Aorta (tissue), 5 donors: ENCODE measurements at regions not wholly inside any gene's neighbourhood (a gene's known extent, or its start where the extent isn't known, plus 50 kb on each side); places are given as distances from the start of the nearest gene placed in this dataset.
"Not testable (repeated sequence)": the region's sequence is repeated elsewhere in the genome, so short reads cannot be mapped to it uniquely, and the experiment has no call there.

Source experiments
- ATAC-seq: fragments of 200-7000 bp; cut with Tn5 transposase; one replicate; pipeline ENCODE4 v1.9.1; 2022; ENCODE audit warnings: moderate library complexity; ENCODE audit not compliant: low FRiP score
- DNase-seq, 2 donors: peaks; one replicate each; pipeline ENCODE4 v3.0.0-alpha.2; 2020
- H3K27ac ChIP-seq, 2 donors: one replicate each; pipeline ENCODE4 v1.5.1; 2013; ENCODE audit warnings: low read length in 2 of 2, mild to moderate bottlenecking in 2 of 2, moderate library complexity in 2 of 2, control low read depth in 1 of 2, inconsistent platforms in 1 of 2, low read depth in 1 of 2
- H3K27me3 ChIP-seq, 2 donors: one replicate each; pipeline ENCODE4 v1.6.1; 2013; ENCODE audit warnings: control low read depth in 1 of 2, low read length in 1 of 2, mild to moderate bottlenecking in 1 of 2, moderate library complexity in 1 of 2; ENCODE audit not compliant: insufficient read depth in 2 of 2, control insufficient read depth in 1 of 2
- H3K36me3 ChIP-seq, 2 donors: one replicate each; pipeline ENCODE4 v1.6.1; 2013; ENCODE audit warnings: control low read depth in 1 of 2, low read length in 1 of 2, mild to moderate bottlenecking in 1 of 2; ENCODE audit not compliant: insufficient read depth in 2 of 2, control insufficient read depth in 1 of 2
- H3K4me1 ChIP-seq, 2 donors: one replicate each; pipeline ENCODE4 v1.6.1; 2013; ENCODE audit warnings: low read length in 2 of 2, control low read depth in 1 of 2, mild to moderate bottlenecking in 1 of 2, moderate library complexity in 1 of 2; ENCODE audit not compliant: insufficient read depth in 2 of 2, control insufficient read depth in 1 of 2
- H3K4me3 ChIP-seq, 2 donors: one replicate each; pipeline ENCODE4 v1.5.1; 2013; ENCODE audit warnings: low read length in 2 of 2, control low read depth in 1 of 2, mild to moderate bottlenecking in 1 of 2
- H3K9me3 ChIP-seq: one replicate; pipeline ENCODE4 v1.6.1; 2013; ENCODE audit warnings: mild to moderate bottlenecking, low read length; ENCODE audit not compliant: control insufficient read depth
- WGBS, 2 donors: extraction: QIAGEN DNeasy Blood & Tissue Kit; methylation state at CpG; one replicate each; pipeline ENCODE4 v1.1.7; 2013; 5-methylcytosine and 5-hydroxymethylcytosine counted together
- intact Hi-C, 2 donors: fragments of 100-400 bp; cut with DNase I; formaldehyde crosslinking; loops; one replicate each; pipeline versions ENCODE4 v1.14.2 to v1.15.0; 2022
- donor health status: healthy with polysubstance abuse.
- donor health status: Bipolar disorder and iron deficiency.
- donor health status: DM: no; HTN: no; CAD: no.
- donor health status: DM: no; HTN: no; CAD: no.
- donor health status: DM: yes; HTN: yes; CAD: no.

DNA sequence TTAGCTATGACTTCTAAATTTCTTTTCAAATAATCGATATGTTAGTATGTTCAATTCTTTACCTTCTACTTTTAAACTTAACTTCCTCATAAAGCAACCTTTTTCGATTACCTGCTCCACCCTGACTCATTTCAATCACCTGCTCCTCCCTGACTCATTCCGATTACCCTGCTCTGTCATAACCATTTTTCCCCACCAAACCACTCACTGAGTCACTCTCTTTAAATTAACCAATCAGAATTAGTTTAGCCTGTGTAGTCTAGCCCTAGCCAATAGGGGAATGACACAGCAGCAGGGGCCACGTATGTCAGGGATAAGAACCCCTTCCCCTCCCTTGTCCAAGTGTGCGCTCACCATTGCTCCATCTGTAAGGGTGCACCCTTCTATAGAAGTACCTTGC, 530.1 kb upstream of the STEAP1 start:
- DNase-seq, H3K36me3 ChIP-seq, ATAC-seq, H3K27me3 ChIP-seq, intact Hi-C loops, H3K9me3 ChIP-seq, H3K27ac ChIP-seq, H3K4me3 ChIP-seq, H3K4me1 ChIP-seq: not testable (repeated sequence)
- 91 to 92% methylated on average over 5 of the region's 5 CpGs for WGBS, 2 donors

DNA sequence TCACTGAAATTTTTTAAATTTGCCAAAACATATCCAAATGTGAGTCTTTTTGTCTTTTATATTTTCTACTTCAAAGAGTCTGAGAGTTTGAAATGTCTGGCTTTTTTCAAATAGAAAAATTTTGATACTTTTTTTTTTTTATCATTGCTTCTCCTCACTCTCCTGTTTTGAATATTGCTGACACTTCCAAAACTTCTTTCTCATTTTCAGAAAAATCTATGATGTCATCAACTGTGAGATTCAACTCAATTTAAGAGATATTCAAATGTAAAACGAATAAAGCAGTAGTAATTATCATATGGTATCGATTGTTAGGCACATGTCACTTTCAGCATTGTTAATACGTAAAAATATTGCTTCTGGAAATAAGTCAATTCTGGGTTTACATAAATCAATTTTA, 505.8 kb upstream of the STEAP1 start:
- H3K36me3 ChIP-seq = no peaks in the 10 kb centered on the region
- intact Hi-C loops = no loop called here
- DNase-seq (no peak), ATAC-seq (no peak)
- WGBS, 2 donors = 88 to 89% methylated on average over 3 of the region's 3 CpGs
- H3K4me1 ChIP-seq = no peaks in the 10 kb centered on the region
- no peak overlapping the region for H3K4me3 ChIP-seq
- H3K27ac ChIP-seq = no peak overlapping the region
- H3K9me3 ChIP-seq = no peaks in the 10 kb centered on the region
- H3K27me3 ChIP-seq = no peaks in the 10 kb centered on the region

DNA sequence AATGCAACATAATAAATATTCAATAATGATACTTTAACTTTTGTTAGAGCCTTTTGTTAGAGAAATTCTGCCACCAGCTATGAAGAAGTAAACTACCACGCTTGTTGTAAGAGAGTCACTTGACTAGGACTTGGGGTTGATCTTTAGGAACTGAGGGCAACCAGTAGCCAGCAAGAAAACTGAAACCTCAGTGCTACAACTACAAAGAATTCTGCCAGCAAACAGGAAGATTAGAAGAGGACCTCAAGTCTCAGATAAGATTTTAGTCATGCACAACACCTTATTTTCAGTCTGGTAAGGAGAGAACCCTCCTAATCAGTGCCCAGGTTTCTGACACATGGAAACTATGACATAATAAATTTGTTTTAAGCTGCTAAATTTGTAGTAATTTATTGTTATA, 498.3 kb upstream of the STEAP1 start:
- DNase-seq (no peak), ATAC-seq (no peak)
- H3K4me3 ChIP-seq = no peak overlapping the region
- no peaks in the 10 kb centered on the region for H3K36me3 ChIP-seq
- H3K27me3 ChIP-seq = no peaks in the 10 kb centered on the region
- no peak overlapping the region for H3K27ac ChIP-seq
- no peaks in the 10 kb centered on the region for H3K9me3 ChIP-seq
- intact Hi-C loops = no loop called here
- H3K4me1 ChIP-seq = no peaks in the 10 kb centered on the region
- WGBS, 2 donors = 83 to 86% methylated on average over 1 of the region's 1 CpG

DNA sequence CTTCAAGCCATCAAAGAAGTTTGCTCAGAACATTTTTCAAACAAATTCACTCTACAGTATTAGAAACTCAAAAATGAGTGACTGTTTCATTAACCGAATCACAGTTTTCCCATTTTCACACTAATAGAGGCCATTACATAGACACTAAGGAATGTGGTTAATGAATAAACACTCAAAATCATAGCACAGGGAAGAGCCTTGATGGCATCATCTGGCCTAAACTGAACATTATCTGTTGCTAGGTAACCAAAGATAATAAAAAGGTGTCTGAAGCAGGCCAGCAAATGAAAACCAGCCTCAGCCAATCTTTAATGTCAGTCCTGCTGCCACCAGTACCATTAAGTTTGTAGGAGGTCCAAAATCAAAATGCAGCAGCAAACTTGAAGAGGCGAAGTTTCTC, 492.4 kb upstream of the STEAP1 start:
- Histone ChIP-seq H3K4me1 (no peaks in the 10 kb centered on the region), H3K4me3 (no peak overlapping the region), H3K9me3 (no peaks in the 10 kb centered on the region), H3K27ac (no peak overlapping the region), H3K27me3 (no peaks in the 10 kb centered on the region), H3K36me3 (no peaks in the 10 kb centered on the region)
- DNase-seq (no peak), ATAC-seq (no peak)
- 64 to 81% methylated on average over 2 of the region's 2 CpGs for WGBS, 2 donors
- intact Hi-C loops = no loop called here

DNA sequence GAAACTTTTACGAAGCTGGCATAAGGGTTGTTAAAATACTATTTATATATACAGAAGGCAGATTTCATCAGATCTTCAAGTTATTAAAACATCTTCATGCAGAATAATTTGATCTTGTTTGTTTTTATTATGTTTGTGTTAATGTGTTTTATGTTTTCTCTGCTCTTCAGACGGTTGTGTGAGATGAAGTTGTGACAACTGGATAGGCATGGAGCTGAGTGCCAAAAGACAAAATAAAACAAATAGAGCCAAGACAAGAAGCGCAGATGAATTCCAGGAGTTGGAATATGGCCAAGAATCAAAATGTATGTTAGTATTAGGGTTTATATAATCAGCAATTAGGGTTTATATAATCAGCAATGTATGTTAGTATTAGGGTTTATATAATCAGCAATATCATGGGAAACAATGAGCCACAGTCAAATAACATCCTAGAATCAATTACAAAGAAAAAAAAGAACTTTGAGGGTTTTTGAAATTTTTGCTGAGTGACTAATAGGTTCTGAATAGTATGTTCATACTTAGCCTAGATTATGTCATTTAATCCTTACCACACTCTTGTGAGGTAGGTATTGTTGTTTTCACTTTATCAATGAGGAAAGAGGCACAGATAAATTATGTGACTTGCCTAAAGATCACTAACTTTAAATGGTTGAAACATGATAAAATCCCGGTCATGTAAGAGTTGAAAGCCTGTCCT, 488.0 kb upstream of the STEAP1 start:
- no peaks in the 10 kb centered on the region for H3K9me3 ChIP-seq

DNA sequence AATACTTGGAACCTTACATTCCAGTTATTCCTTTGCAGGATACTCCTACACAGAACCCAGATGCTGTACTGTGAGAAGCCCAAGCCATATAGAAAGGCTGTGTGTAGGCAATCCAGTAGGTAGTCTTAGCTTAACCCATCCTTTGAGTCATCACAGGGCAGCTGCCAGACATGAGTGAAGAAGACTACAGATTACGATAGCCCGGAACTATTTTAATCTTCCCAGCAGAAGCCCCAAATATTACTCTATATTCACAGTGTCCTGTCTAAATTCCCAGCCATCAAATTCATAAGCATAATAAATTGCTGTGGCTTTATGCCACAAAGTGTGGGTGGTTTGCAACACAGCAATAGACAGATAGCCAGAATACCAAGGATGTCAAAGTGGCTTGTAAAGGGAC, 474.1 kb upstream of the STEAP1 start:
- no peak overlapping the region for H3K4me3 ChIP-seq
- peaks cover 2% of the 10 kb centered on the region for H3K9me3 ChIP-seq
- intact Hi-C loops = no loop called here
- ATAC-seq = no peak
- H3K27me3 ChIP-seq = no peaks in the 10 kb centered on the region
- no peaks in the 10 kb centered on the region for H3K36me3 ChIP-seq
- H3K4me1 ChIP-seq = no peaks in the 10 kb centered on the region
- DNase-seq = no peak
- H3K27ac ChIP-seq = no peak overlapping the region
- 67 to 76% methylated on average over 2 of the region's 2 CpGs for WGBS, 2 donors

More for the DNA sequence above, 488.0 kb upstream of the STEAP1 start:
- intact Hi-C loops = no loop called here
- Histone ChIP-seq H3K36me3 (no peaks in the 10 kb centered on the region), H3K27me3 (no peaks in the 10 kb centered on the region), H3K27ac (no peak overlapping the region), H3K4me1 (no peaks in the 10 kb centered on the region), H3K4me3 (no peak overlapping the region)
- 49% methylated on average over 4 of the region's 4 CpGs for WGBS, 2 donors
- no peak for ATAC-seq
- no peak for DNase-seq

DNA sequence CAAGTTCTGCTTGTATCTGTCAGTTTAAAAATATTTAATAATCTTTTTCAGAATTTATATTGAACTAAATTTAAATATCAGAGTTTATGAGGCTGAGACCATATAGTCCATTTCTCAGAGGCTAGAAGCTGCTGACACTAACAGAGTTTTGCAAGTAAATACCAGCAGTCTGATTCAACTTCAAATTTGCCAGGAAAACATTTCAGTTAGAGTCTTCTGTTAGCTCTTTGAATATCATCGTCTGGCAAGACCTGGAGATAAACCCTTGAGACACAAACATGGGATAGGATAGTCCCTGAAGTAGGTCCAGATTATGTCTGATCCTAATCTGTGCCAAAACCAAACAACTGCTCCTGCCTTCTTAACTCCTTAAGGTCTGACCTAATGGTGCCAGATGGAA, 472.8 kb upstream of the STEAP1 start:
- Histone ChIP-seq H3K27ac (no peak overlapping the region), H3K4me1 (no peaks in the 10 kb centered on the region), H3K27me3 (no peaks in the 10 kb centered on the region), H3K36me3 (no peaks in the 10 kb centered on the region), H3K9me3 (peaks cover 2% of the 10 kb centered on the region), H3K4me3 (no peak overlapping the region)
- intact Hi-C loops = no loop called here
- no peak for ATAC-seq
- WGBS, 2 donors = 36 to 46% methylated on average over 1 of the region's 1 CpG
- DNase-seq = no peak

DNA sequence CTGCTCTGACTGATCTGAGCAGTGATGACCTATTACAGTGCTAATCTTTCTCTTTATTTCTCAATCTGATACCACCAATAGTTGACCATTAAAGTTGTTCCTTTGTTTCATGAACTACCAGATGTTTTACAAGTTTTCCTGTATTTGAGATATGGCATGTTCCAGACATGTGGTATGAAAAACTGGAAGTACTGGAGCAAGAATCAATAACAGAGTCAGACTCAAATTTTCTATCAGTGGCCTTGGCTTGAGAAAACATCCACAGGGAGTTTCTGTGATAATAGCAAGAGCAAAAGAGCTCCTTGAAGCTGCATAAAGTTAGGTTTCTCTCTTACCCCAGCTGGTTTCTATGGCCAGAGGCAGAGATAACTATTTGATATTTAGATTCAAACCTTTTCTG, 469.0 kb upstream of the STEAP1 start:
- no peaks in the 10 kb centered on the region for H3K27me3 ChIP-seq
- intact Hi-C loops = no loop called here
- H3K4me1 ChIP-seq = no peaks in the 10 kb centered on the region
- H3K4me3 ChIP-seq = no peak overlapping the region
- H3K9me3 ChIP-seq = no peaks in the 10 kb centered on the region
- DNase-seq (no peak), ATAC-seq (no peak)
- no peak overlapping the region for H3K27ac ChIP-seq
- no peaks in the 10 kb centered on the region for H3K36me3 ChIP-seq

DNA sequence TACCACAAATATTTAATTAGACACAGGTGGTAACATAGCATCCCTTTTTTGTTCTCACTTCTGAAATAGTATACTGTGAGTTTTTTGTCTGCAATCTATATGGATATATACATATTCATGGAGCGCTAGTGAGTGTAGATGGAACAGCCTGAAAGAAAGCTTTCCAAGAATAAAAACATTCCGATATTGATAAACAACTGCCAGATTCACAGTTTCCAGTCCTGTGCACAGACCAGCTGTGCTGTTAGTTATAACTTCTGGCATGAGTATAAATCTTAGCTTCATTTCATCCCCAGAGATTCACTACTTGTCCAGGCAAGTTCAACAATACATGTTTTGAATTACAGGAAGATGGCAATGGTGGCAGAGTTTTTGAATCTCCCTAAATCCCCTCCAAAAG, 467.1 kb upstream of the STEAP1 start:
- Histone ChIP-seq H3K4me1 (no peaks in the 10 kb centered on the region), H3K9me3 (no peaks in the 10 kb centered on the region), H3K27ac (no peak overlapping the region), H3K36me3 (no peaks in the 10 kb centered on the region), H3K4me3 (no peak overlapping the region), H3K27me3 (no peaks in the 10 kb centered on the region)
- 37 to 40% methylated on average over 2 of the region's 2 CpGs for WGBS, 2 donors
- DNase-seq = no peak
- no peak for ATAC-seq
- intact Hi-C loops = no loop called here
